IMR-90 (cell line): ENCODE measurements at regions not wholly inside any gene's neighbourhood (a gene's known extent, or its start where the extent isn't known, plus 50 kb on each side); places are given as distances from the start of the nearest gene placed in this dataset.

Experiments
- ATAC-seq: fragments of 200-7000 bp; cut with Tn5 transposase; 2 replicates; pipeline ENCODE4 v1.9.1; 2020; ENCODE audit warnings: low read depth, mild to moderate bottlenecking, moderate library complexity
- BruUV-seq: library from RNA; stranded (reverse); fragments of 400-500 nt; replicated peaks from 2 replicates; lab custom pipeline; 2021; lab: Mats Ljungman, UMichigan
- CTCF ChIA-PET: fragments of 300-600 bp; formaldehyde crosslinking; extraction: SDS; loops from one replicate; lab custom pipeline; 2021; ENCODE audit warnings: antibody characterized with exemption; lab: Yijun Ruan, JAX
- POLR2A ChIA-PET: fragments of 300-600 bp; sonication (Branson Sonifier 250); formaldehyde crosslinking; loops from one replicate; lab custom pipeline; 2022; ENCODE audit warnings: antibody characterized with exemption; ENCODE audit not compliant: unreplicated experiment; lab: Charles Lee
- DNase-seq: peaks from one replicate; pipeline ENCODE4 v3.0.0; 2013
- H2AFZ ChIP-seq: replicated peaks from 2 replicates; pipeline ENCODE3; 2013; ENCODE audit warnings: low read length, mild to moderate bottlenecking; ENCODE audit not compliant: poor library complexity
- H2AK5ac ChIP-seq: 2 replicates; pipeline ENCODE4 v1.6.1; 2013; ENCODE audit warnings: low read depth, low read length, inconsistent platforms
- H2AK9ac ChIP-seq: replicated peaks from 2 replicates; pipeline ENCODE3; 2013; ENCODE audit warnings: mild to moderate bottlenecking, low read depth, low read length, moderate library complexity; ENCODE audit not compliant: poor library complexity
- H2BK120ac ChIP-seq: 2 replicates; pipeline ENCODE4 v1.6.1; 2013; ENCODE audit warnings: low read depth, low read length, inconsistent platforms
- H2BK15ac ChIP-seq: 3 replicates; pipeline ENCODE4 v1.6.1; 2013; ENCODE audit warnings: low read depth, low read length, inconsistent platforms
- H2BK20ac ChIP-seq: 2 replicates; pipeline ENCODE4 v1.6.1; 2013; ENCODE audit warnings: low read depth, mild to moderate bottlenecking, inconsistent platforms, low read length, moderate library complexity
- H2BK5ac ChIP-seq: 2 replicates; pipeline ENCODE4 v1.6.1; 2013; ENCODE audit warnings: mild to moderate bottlenecking, low read depth, low read length, inconsistent platforms; ENCODE audit not compliant: poor library complexity, severe bottlenecking
- H3K14ac ChIP-seq: replicated peaks from 2 replicates; pipeline ENCODE4 v1.6.1; 2013; ENCODE audit warnings: low read depth, low read length, inconsistent platforms
- H3K18ac ChIP-seq: 2 replicates; pipeline ENCODE4 v1.6.1; 2013; ENCODE audit warnings: low read depth, low read length, control low read depth
- H3K23ac ChIP-seq: 2 replicates; pipeline ENCODE4 v1.6.1; 2013; ENCODE audit warnings: low read depth, low read length, inconsistent platforms
- H3K27ac ChIP-seq: 2 replicates; pipeline ENCODE4 v1.5.1; 2013; ENCODE audit warnings: mild to moderate bottlenecking, control low read depth, low read length; ENCODE audit not compliant: insufficient read depth
- H3K27me3 ChIP-seq: 2 replicates; pipeline ENCODE4 v1.6.1; 2013; ENCODE audit warnings: low read length; ENCODE audit not compliant: control insufficient read depth, insufficient read depth
- H3K36me3 ChIP-seq: 2 replicates; pipeline ENCODE4 v1.6.1; 2013; ENCODE audit warnings: low read length, mixed read lengths; ENCODE audit not compliant: control insufficient read depth, insufficient read depth
- H3K4ac ChIP-seq: 2 replicates; pipeline ENCODE4 v1.6.1; 2013; ENCODE audit warnings: low read depth, low read length, inconsistent platforms
- H3K4me1 ChIP-seq: 2 replicates; pipeline ENCODE4 v1.6.1; 2013; ENCODE audit warnings: low read length, mixed read lengths; ENCODE audit not compliant: control insufficient read depth, insufficient read depth
- H3K4me2 ChIP-seq: 2 replicates; pipeline ENCODE4 v1.6.1; 2013; ENCODE audit warnings: low read depth, mild to moderate bottlenecking, control low read depth, low read length, moderate library complexity
- H3K4me3 ChIP-seq: 2 replicates; pipeline ENCODE4 v1.5.1; 2013; ENCODE audit warnings: low read depth, mild to moderate bottlenecking, control low read depth, low read length, moderate library complexity; ENCODE audit not compliant: insufficient read depth
- H3K56ac ChIP-seq: 2 replicates; pipeline ENCODE4 v1.6.1; 2013; ENCODE audit warnings: low read length, inconsistent platforms; ENCODE audit not compliant: insufficient read depth; ENCODE audit errors: extremely low read depth
- H3K79me1 ChIP-seq, 2 experiments: 2 replicates each; pipeline ENCODE4 v1.6.1; 2013; ENCODE audit warnings: low read length in 2 of 2, inconsistent platforms in 1 of 2, low read depth in 1 of 2
- H3K9ac ChIP-seq: 2 replicates; pipeline ENCODE4 v1.6.1; 2013; ENCODE audit warnings: low read depth, low read length, control low read depth
- H3K9me1 ChIP-seq: 2 replicates; pipeline ENCODE4 v1.6.1; 2013; ENCODE audit warnings: low read length, inconsistent platforms; ENCODE audit not compliant: insufficient read depth
- H3K9me3 ChIP-seq: 2 replicates; pipeline ENCODE4 v1.6.1; 2013; ENCODE audit warnings: low read length; ENCODE audit not compliant: control insufficient read depth, insufficient read depth
- H4K20me1 ChIP-seq: 2 replicates; pipeline ENCODE4 v1.6.1; 2013; ENCODE audit warnings: low read length, inconsistent platforms; ENCODE audit not compliant: insufficient read depth
- H4K5ac ChIP-seq: 2 replicates; pipeline ENCODE4 v1.6.1; 2013; ENCODE audit warnings: mild to moderate bottlenecking, low read depth, low read length, control low read depth
- H4K8ac ChIP-seq, 2 experiments: 2 replicates each; pipeline ENCODE4 v1.6.1; 2013; ENCODE audit warnings: low read depth in 2 of 2, low read length in 2 of 2, control low read depth in 1 of 2, inconsistent platforms in 1 of 2
- H4K91ac ChIP-seq: 2 replicates; pipeline ENCODE4 v1.6.1; 2013; ENCODE audit warnings: low read depth, low read length, inconsistent platforms; ENCODE audit not compliant: insufficient read depth
- BHLHE40 ChIP-seq: fragments of 150-350 bp; IDR thresholded peaks from 2 replicates; pipeline ENCODE4 v1.6.1; 2016; ENCODE audit warnings: mild to moderate bottlenecking, low read depth, low read length
- CEBPB ChIP-seq: IDR thresholded peaks from 2 replicates; pipeline ENCODE4 v1.6.1; 2012; ENCODE audit warnings: low read depth, low read length, improper control_type of control experiment
- CHD1 ChIP-seq: IDR thresholded peaks from 2 replicates; pipeline ENCODE4 v1.6.1; 2012; ENCODE audit warnings: low read depth, low read length, improper control_type of control experiment
- FOS ChIP-seq: fragments of 150-350 bp; IDR thresholded peaks from 2 replicates; pipeline ENCODE4 v1.6.1; 2016; ENCODE audit warnings: low read depth, low read length
- MAFK ChIP-seq: IDR thresholded peaks from 2 replicates; pipeline ENCODE4 v1.6.1; 2012; ENCODE audit warnings: low read depth, low read length, improper control_type of control experiment
- MAZ ChIP-seq: IDR thresholded peaks from 2 replicates; pipeline ENCODE4 v1.6.1; 2012; ENCODE audit warnings: low read depth, mild to moderate bottlenecking, low read length, improper control_type of control experiment, moderate library complexity, borderline replicate concordance
- MXI1 ChIP-seq: IDR thresholded peaks from 2 replicates; pipeline ENCODE4 v1.6.1; 2012; ENCODE audit warnings: low read depth, mild to moderate bottlenecking, low read length, moderate library complexity, borderline replicate concordance
- NFE2L2 ChIP-seq: fragments of 150-350 bp; IDR thresholded peaks from 2 replicates; pipeline ENCODE4 v1.6.1; 2016; ENCODE audit warnings: low read depth, mild to moderate bottlenecking, low read length
- POLR2A ChIP-seq: IDR thresholded peaks from 2 replicates; pipeline ENCODE4 v1.6.1; 2012; ENCODE audit warnings: mild to moderate bottlenecking, low read depth, low read length
- RAD21 ChIP-seq: IDR thresholded peaks from 2 replicates; pipeline ENCODE4 v1.6.1; 2012; ENCODE audit warnings: low read length, improper control_type of control experiment
- RCOR1 ChIP-seq: IDR thresholded peaks from 2 replicates; pipeline ENCODE4 v1.6.1; 2012; ENCODE audit warnings: mild to moderate bottlenecking, low read length, improper control_type of control experiment; ENCODE audit not compliant: insufficient replicate concordance
- RFX5 ChIP-seq: IDR thresholded peaks from 2 replicates; pipeline ENCODE4 v1.8.0; 2012; ENCODE audit warnings: low read depth, mild to moderate bottlenecking, low read length, moderate library complexity
- SMC3 ChIP-seq: fragments of 150-350 bp; IDR thresholded peaks from 2 replicates; pipeline ENCODE4 v1.6.1; 2016; ENCODE audit warnings: low read depth, mild to moderate bottlenecking, antibody characterized with exemption, low read length, moderate library complexity
- USF2 ChIP-seq: fragments of 150-350 bp; IDR thresholded peaks from 2 replicates; pipeline ENCODE4 v1.6.1; 2017; ENCODE audit warnings: mild to moderate bottlenecking, antibody characterized with exemption, low read length, low read depth
- WGBS, 2 experiments: methylation state at CpG; one replicate each; pipeline versions ENCODE4 v1.1.5 to v1.1.7; 2013; ENCODE audit warnings: missing lambda C conversion rate in 2 of 2; ENCODE audit not compliant: insufficient read length in 1 of 2; ENCODE audit errors: extremely low coverage in 2 of 2; 5-methylcytosine and 5-hydroxymethylcytosine counted together
- dilution Hi-C: fragments of 300-500 bp; cut with HindIII; formaldehyde crosslinking; loops from one replicate; pipeline ENCODE4 v1.14.3; 2018; ENCODE audit warnings: low sequenced_read_pairs; ENCODE audit not compliant: unreplicated experiment
- in situ Hi-C: fragments of 300-500 bp; cut with MboI; formaldehyde crosslinking; loops from 3 replicates; pipeline ENCODE4 v1.14.3; 2019; ENCODE audit warnings: low sequenced_read_pairs, inconsistent platforms, mixed read lengths
- intact Hi-C: fragments of 100-400 bp; cut with micrococcal nuclease; formaldehyde crosslinking; loops from 2 replicates; pipeline ENCODE4 v1.10.0; 2022
- TF ChIP-seq, protein P1 (sequence below): fragments of 150-350 bp; IDR thresholded peaks from 2 replicates; pipeline ENCODE4 v1.6.1; 2016; ENCODE audit warnings: low read depth, mild to moderate bottlenecking, low read length, moderate library complexity, borderline replicate concordance
- TF ChIP-seq, protein P2 (sequence below): conservative IDR thresholded peaks from 2 replicates; pipeline ENCODE4 v1.5.1; 2012; ENCODE audit warnings: mild to moderate bottlenecking, low read depth, low read length, improper control_type of control experiment

DNA sequence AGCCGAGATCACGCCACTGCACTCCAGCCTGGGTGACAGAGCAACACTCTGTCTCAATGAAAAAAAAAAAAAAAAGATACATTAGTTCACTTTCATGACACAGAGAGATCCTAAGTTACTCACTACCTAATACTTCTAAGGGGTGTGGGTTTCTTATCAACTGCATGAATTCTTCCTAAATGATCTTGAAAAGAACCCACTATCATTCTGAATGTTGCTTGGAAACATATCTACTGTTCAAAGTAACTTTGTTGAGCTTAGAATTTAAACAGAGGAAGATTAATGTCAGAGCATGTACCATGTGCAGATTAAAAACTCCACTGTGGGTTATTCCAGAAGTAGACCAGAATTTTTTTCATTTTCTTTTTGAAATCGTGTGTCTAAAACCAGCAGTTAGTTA, 241.5 kb downstream of the LTN1 start:
- CTCF ChIA-PET, result no interaction called here
- Histone ChIP-seq H3K27ac (no peak overlapping the region), H2AK5ac (no peak overlapping the region), H3K36me3 (0 out of 2 replicates have a peak, but pooled peaks cover 2% of the 10 kb centered on the region), H3K9me3 (no peaks in the 10 kb centered on the region), H2BK5ac (no peak overlapping the region), H3K56ac (no peak overlapping the region), H4K20me1 (no peaks in the 10 kb centered on the region), H3K4me3 (no peak overlapping the region), H4K5ac (no peak overlapping the region; the same call in 1 of the 2 replicates), H2AK9ac (no peak overlapping the region), H3K18ac (no peak overlapping the region), H3K14ac (no peak overlapping the region), H2BK15ac (no peak overlapping the region), H3K79me1 (peaks cover 0 to 3% of the 10 kb centered on the region in 2 experiments; a peak in 1 of 4 replicates), H2BK120ac (no peak overlapping the region; the same call in 1 of the 2 replicates), H3K4me1 (peaks cover 10% of the 10 kb centered on the region), H3K9ac (no peak overlapping the region), H3K23ac (no peak overlapping the region), H4K91ac (no peak overlapping the region), H3K9me1 (peaks cover 11% of the 10 kb centered on the region), H2BK20ac (no peak overlapping the region; the same call in 1 of the 2 replicates), H2AFZ (no peak overlapping the region), H3K4me2 (no peak overlapping the region), H3K27me3 (no peaks in the 10 kb centered on the region), H4K8ac (no peak overlapping the region), H3K4ac (no peak overlapping the region)
- ATAC-seq, result no peak
- intact Hi-C loops, result no loop called here
- BruUV-seq, result no TSS peak
- in situ Hi-C loops, result no loop called here
- TF ChIP-seq FOS (no peak), RCOR1 (no peak), BHLHE40 (no peak), CEBPB (no peak), MXI1 (no peak), SMC3 (no peak), CHD1 (no peak), MAFK (no peak), RAD21 (no peak), MAZ (no peak), USF2 (no peak), POLR2A (no peak), RFX5 (no peak), NFE2L2 (no peak)
- TF ChIP-seq, protein P1, sequence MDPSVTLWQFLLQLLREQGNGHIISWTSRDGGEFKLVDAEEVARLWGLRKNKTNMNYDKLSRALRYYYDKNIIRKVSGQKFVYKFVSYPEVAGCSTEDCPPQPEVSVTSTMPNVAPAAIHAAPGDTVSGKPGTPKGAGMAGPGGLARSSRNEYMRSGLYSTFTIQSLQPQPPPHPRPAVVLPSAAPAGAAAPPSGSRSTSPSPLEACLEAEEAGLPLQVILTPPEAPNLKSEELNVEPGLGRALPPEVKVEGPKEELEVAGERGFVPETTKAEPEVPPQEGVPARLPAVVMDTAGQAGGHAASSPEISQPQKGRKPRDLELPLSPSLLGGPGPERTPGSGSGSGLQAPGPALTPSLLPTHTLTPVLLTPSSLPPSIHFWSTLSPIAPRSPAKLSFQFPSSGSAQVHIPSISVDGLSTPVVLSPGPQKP, result no peak
- TF ChIP-seq, protein P2, sequence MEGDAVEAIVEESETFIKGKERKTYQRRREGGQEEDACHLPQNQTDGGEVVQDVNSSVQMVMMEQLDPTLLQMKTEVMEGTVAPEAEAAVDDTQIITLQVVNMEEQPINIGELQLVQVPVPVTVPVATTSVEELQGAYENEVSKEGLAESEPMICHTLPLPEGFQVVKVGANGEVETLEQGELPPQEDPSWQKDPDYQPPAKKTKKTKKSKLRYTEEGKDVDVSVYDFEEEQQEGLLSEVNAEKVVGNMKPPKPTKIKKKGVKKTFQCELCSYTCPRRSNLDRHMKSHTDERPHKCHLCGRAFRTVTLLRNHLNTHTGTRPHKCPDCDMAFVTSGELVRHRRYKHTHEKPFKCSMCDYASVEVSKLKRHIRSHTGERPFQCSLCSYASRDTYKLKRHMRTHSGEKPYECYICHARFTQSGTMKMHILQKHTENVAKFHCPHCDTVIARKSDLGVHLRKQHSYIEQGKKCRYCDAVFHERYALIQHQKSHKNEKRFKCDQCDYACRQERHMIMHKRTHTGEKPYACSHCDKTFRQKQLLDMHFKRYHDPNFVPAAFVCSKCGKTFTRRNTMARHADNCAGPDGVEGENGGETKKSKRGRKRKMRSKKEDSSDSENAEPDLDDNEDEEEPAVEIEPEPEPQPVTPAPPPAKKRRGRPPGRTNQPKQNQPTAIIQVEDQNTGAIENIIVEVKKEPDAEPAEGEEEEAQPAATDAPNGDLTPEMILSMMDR, result no peak
- POLR2A ChIA-PET, result no interaction called here
- no CpG with 5 or more reads among the region's 3 CpGs for WGBS, 2 experiments
- peak; percentile 58 for DNase-seq
- dilution Hi-C loops, result no loop called here
